ENCODE measurements at regions not wholly inside any gene's neighbourhood (a gene's known extent, or its start where the extent isn't known, plus 50 kb on each side); places are given as distances from the start of the nearest gene placed in this dataset.

DNA sequence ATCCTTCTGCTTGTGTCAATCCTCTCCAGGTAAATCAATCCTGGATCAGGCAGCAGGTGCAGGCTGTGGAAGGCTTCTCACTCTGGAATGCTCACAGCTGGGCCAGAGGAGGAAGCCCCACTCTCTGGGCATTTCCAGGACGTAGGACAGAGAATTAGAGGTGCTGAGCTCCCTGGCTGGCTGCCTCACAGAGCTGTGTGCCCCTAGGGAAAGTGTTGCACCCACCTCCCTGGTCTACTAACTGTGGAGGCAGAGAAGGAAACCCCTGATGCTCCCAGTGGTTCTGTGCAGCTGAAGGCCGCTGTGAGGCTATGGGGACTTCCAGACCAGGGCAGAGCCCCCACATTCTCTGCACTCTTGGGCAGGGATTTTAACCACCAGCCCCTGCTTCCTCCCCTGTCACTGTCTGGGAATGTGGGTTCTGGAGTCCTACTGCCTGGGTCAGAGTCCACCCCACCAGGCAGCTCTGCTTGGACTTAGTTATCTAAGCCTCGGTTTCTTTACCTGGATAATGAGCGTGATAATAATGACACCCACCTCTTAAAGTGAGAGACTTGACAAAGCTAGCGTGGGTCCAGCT is 73.5 kb upstream of the EEPD1 start:
- Histone ChIP-seq H3K9me2 (replicated peaks; ENCODE audit: control insufficient read depth, low read length) (no peaks in the 10 kb centered on the region), H3K36me3 (ENCODE audit: control insufficient read depth, low read length) (no peaks in the 10 kb centered on the region), H3K9me3 (ENCODE audit: control insufficient read depth, insufficient read depth, low read length) (no peaks in the 10 kb centered on the region), H3K27ac (ENCODE audit: low read depth, low read length) (no peak overlapping the region), H3F3A (ENCODE audit: control insufficient read depth, insufficient read depth) (no peaks in the 10 kb centered on the region), H4K20me1 (ENCODE audit: control insufficient read depth, insufficient read depth, low read depth, low read length) (no peaks in the 10 kb centered on the region), H3K27me3 (ENCODE audit: control insufficient read depth, low read length) (no peaks in the 10 kb centered on the region; the same call in 1 of the 2 replicates), H3K4me1 (ENCODE audit: control insufficient read depth, low read length) (peaks cover 9% of the 10 kb centered on the region), H3K79me2 (ENCODE audit: control insufficient read depth, low read length) (no peaks in the 10 kb centered on the region), H3K4me3 (ENCODE audit: low read length) (no peak overlapping the region), H3K4me2 (ENCODE audit: low read length) (no peak overlapping the region)
- TF ChIP-seq, protein P1, sequence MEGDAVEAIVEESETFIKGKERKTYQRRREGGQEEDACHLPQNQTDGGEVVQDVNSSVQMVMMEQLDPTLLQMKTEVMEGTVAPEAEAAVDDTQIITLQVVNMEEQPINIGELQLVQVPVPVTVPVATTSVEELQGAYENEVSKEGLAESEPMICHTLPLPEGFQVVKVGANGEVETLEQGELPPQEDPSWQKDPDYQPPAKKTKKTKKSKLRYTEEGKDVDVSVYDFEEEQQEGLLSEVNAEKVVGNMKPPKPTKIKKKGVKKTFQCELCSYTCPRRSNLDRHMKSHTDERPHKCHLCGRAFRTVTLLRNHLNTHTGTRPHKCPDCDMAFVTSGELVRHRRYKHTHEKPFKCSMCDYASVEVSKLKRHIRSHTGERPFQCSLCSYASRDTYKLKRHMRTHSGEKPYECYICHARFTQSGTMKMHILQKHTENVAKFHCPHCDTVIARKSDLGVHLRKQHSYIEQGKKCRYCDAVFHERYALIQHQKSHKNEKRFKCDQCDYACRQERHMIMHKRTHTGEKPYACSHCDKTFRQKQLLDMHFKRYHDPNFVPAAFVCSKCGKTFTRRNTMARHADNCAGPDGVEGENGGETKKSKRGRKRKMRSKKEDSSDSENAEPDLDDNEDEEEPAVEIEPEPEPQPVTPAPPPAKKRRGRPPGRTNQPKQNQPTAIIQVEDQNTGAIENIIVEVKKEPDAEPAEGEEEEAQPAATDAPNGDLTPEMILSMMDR (IDR thresholded peaks at IDR 0.05; ENCODE audit: low read depth, low read length, poor library complexity, severe bottlenecking): no peak
- TF ChIP-seq EZH2phosphoT487 (IDR thresholded peaks at IDR 0.05; ENCODE audit: borderline replicate concordance, low read length): no peak

DNA sequence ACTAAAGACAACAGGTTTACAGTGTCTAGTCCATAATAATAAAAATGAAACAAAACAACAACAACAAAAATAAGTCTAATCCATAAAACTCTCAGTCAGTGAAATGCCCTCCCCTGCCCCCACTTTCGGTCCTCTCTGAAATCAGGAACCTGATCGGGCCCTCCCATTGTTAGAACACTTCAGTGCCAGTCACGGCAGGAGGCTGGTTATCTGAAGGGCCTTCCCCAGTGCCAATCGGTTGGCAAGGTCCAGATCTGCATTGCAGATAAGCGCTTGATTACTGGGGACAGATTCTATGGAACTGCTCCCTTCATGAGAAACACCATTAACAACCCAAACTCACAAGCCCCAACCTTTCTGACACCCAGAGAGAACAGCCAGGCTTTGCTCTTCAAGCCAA is 72.2 kb upstream of the EEPD1 start:
- no peaks in the 10 kb centered on the region for H3K79me2 ChIP-seq (ENCODE audit: control insufficient read depth, low read length)
- no peak overlapping the region for H3K4me3 ChIP-seq (ENCODE audit: low read length)
- no peaks in the 10 kb centered on the region for H3K9me3 ChIP-seq (ENCODE audit: control insufficient read depth, insufficient read depth, low read length)
- no peaks in the 10 kb centered on the region for H3F3A ChIP-seq (ENCODE audit: control insufficient read depth, insufficient read depth)
- H3K27ac ChIP-seq (ENCODE audit: low read depth, low read length): no peak overlapping the region
- no peaks in the 10 kb centered on the region for H3K36me3 ChIP-seq (ENCODE audit: control insufficient read depth, low read length)
- no peaks in the 10 kb centered on the region for H3K9me2 ChIP-seq (replicated peaks; ENCODE audit: control insufficient read depth, low read length)
- H3K27me3 ChIP-seq (ENCODE audit: control insufficient read depth, low read length): no peaks in the 10 kb centered on the region
- no peak overlapping the region for H3K4me2 ChIP-seq (ENCODE audit: low read length)
- TF ChIP-seq, protein P1 (IDR thresholded peaks at IDR 0.05; ENCODE audit: low read depth, low read length, poor library complexity, severe bottlenecking): no peak
- TF ChIP-seq EZH2phosphoT487 (IDR thresholded peaks at IDR 0.05; ENCODE audit: borderline replicate concordance, low read length): no peak
- peaks cover 9% of the 10 kb centered on the region for H3K4me1 ChIP-seq (ENCODE audit: control insufficient read depth, low read length)
- no peaks in the 10 kb centered on the region for H4K20me1 ChIP-seq (ENCODE audit: control insufficient read depth, insufficient read depth, low read depth, low read length)

DNA sequence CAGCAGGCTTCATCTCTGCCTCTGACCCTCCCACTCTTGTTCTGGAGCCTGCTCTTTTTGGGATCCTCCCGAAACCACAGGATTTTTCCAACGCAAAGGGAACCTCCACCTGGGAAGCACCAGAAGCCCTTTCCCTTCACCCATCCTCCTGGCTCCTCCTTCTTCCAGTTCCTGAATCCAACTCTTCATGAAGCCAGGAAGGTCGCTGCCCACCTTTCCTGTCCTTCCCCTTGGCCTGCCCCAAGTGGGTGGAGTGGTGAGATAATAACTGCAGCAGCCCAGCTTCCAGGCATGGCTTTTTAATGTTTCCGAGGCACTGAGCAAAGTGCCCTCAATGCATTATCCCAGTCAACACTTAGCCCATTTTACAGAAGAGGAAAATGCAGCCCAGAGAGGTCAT is 70.8 kb upstream of the EEPD1 start:
- Histone ChIP-seq H3F3A (ENCODE audit: control insufficient read depth, insufficient read depth) (no peaks in the 10 kb centered on the region), H4K20me1 (ENCODE audit: control insufficient read depth, insufficient read depth, low read depth, low read length) (no peaks in the 10 kb centered on the region), H3K4me3 (ENCODE audit: low read length) (no peak overlapping the region), H3K79me2 (ENCODE audit: control insufficient read depth, low read length) (no peaks in the 10 kb centered on the region), H3K9me3 (ENCODE audit: control insufficient read depth, insufficient read depth, low read length) (no peaks in the 10 kb centered on the region), H3K27me3 (ENCODE audit: control insufficient read depth, low read length) (no peaks in the 10 kb centered on the region), H3K9me2 (replicated peaks; ENCODE audit: control insufficient read depth, low read length) (no peaks in the 10 kb centered on the region), H3K4me1 (ENCODE audit: control insufficient read depth, low read length) (no peaks in the 10 kb centered on the region), H3K4me2 (ENCODE audit: low read length) (no peak overlapping the region), H3K27ac (ENCODE audit: low read depth, low read length) (no peak overlapping the region), H3K36me3 (ENCODE audit: control insufficient read depth, low read length) (no peaks in the 10 kb centered on the region)
- no peak for TF ChIP-seq EZH2phosphoT487 (IDR thresholded peaks at IDR 0.05; ENCODE audit: borderline replicate concordance, low read length)
- TF ChIP-seq, protein P1 (IDR thresholded peaks at IDR 0.05; ENCODE audit: low read depth, low read length, poor library complexity, severe bottlenecking): no peak

Data from DOHH2 (cell line).